IMR-90 (cell line): ENCODE measurements at regions not wholly inside any gene's neighbourhood (a gene's known extent, or its start where the extent isn't known, plus 50 kb on each side); places are given as distances from the start of the nearest gene placed in this dataset.
A peak's percentile ranks its signal among the peaks of the same experiment; 100 is the strongest.

Source experiments
- ATAC-seq: fragments of 200-7000 bp; cut with Tn5 transposase; 2 replicates; pipeline ENCODE4 v1.9.1; 2020; ENCODE audit warnings: low read depth, mild to moderate bottlenecking, moderate library complexity
- BruUV-seq: library from RNA; stranded (reverse); fragments of 400-500 nt; replicated peaks from 2 replicates; lab custom pipeline; 2021; lab: Mats Ljungman, UMichigan
- CTCF ChIA-PET: fragments of 300-600 bp; formaldehyde crosslinking; extraction: SDS; loops from one replicate; lab custom pipeline; 2021; ENCODE audit warnings: antibody characterized with exemption; lab: Yijun Ruan, JAX
- POLR2A ChIA-PET: fragments of 300-600 bp; sonication (Branson Sonifier 250); formaldehyde crosslinking; loops from one replicate; lab custom pipeline; 2022; ENCODE audit warnings: antibody characterized with exemption; ENCODE audit not compliant: unreplicated experiment; lab: Charles Lee
- DNase-seq: peaks from one replicate; pipeline ENCODE4 v3.0.0; 2013
- H2AFZ ChIP-seq: replicated peaks from 2 replicates; pipeline ENCODE3; 2013; ENCODE audit warnings: low read length, mild to moderate bottlenecking; ENCODE audit not compliant: poor library complexity
- H2AK5ac ChIP-seq: 2 replicates; pipeline ENCODE4 v1.6.1; 2013; ENCODE audit warnings: low read depth, low read length, inconsistent platforms
- H2AK9ac ChIP-seq: replicated peaks from 2 replicates; pipeline ENCODE3; 2013; ENCODE audit warnings: mild to moderate bottlenecking, low read depth, low read length, moderate library complexity; ENCODE audit not compliant: poor library complexity
- H2BK120ac ChIP-seq: 2 replicates; pipeline ENCODE4 v1.6.1; 2013; ENCODE audit warnings: low read depth, low read length, inconsistent platforms
- H2BK15ac ChIP-seq: 3 replicates; pipeline ENCODE4 v1.6.1; 2013; ENCODE audit warnings: low read depth, low read length, inconsistent platforms
- H2BK20ac ChIP-seq: 2 replicates; pipeline ENCODE4 v1.6.1; 2013; ENCODE audit warnings: low read depth, mild to moderate bottlenecking, inconsistent platforms, low read length, moderate library complexity
- H2BK5ac ChIP-seq: 2 replicates; pipeline ENCODE4 v1.6.1; 2013; ENCODE audit warnings: mild to moderate bottlenecking, low read depth, low read length, inconsistent platforms; ENCODE audit not compliant: poor library complexity, severe bottlenecking
- H3K14ac ChIP-seq: replicated peaks from 2 replicates; pipeline ENCODE4 v1.6.1; 2013; ENCODE audit warnings: low read depth, low read length, inconsistent platforms
- H3K18ac ChIP-seq: 2 replicates; pipeline ENCODE4 v1.6.1; 2013; ENCODE audit warnings: low read depth, low read length, control low read depth
- H3K23ac ChIP-seq: 2 replicates; pipeline ENCODE4 v1.6.1; 2013; ENCODE audit warnings: low read depth, low read length, inconsistent platforms
- H3K27ac ChIP-seq: 2 replicates; pipeline ENCODE4 v1.5.1; 2013; ENCODE audit warnings: mild to moderate bottlenecking, control low read depth, low read length; ENCODE audit not compliant: insufficient read depth
- H3K27me3 ChIP-seq: 2 replicates; pipeline ENCODE4 v1.6.1; 2013; ENCODE audit warnings: low read length; ENCODE audit not compliant: control insufficient read depth, insufficient read depth
- H3K36me3 ChIP-seq: 2 replicates; pipeline ENCODE4 v1.6.1; 2013; ENCODE audit warnings: low read length, mixed read lengths; ENCODE audit not compliant: control insufficient read depth, insufficient read depth
- H3K4ac ChIP-seq: 2 replicates; pipeline ENCODE4 v1.6.1; 2013; ENCODE audit warnings: low read depth, low read length, inconsistent platforms
- H3K4me1 ChIP-seq: 2 replicates; pipeline ENCODE4 v1.6.1; 2013; ENCODE audit warnings: low read length, mixed read lengths; ENCODE audit not compliant: control insufficient read depth, insufficient read depth
- H3K4me2 ChIP-seq: 2 replicates; pipeline ENCODE4 v1.6.1; 2013; ENCODE audit warnings: low read depth, mild to moderate bottlenecking, control low read depth, low read length, moderate library complexity
- H3K4me3 ChIP-seq: 2 replicates; pipeline ENCODE4 v1.5.1; 2013; ENCODE audit warnings: low read depth, mild to moderate bottlenecking, control low read depth, low read length, moderate library complexity; ENCODE audit not compliant: insufficient read depth
- H3K56ac ChIP-seq: 2 replicates; pipeline ENCODE4 v1.6.1; 2013; ENCODE audit warnings: low read length, inconsistent platforms; ENCODE audit not compliant: insufficient read depth; ENCODE audit errors: extremely low read depth
- H3K79me1 ChIP-seq, 2 experiments: 2 replicates each; pipeline ENCODE4 v1.6.1; 2013; ENCODE audit warnings: low read length in 2 of 2, inconsistent platforms in 1 of 2, low read depth in 1 of 2
- H3K9ac ChIP-seq: 2 replicates; pipeline ENCODE4 v1.6.1; 2013; ENCODE audit warnings: low read depth, low read length, control low read depth
- H3K9me1 ChIP-seq: 2 replicates; pipeline ENCODE4 v1.6.1; 2013; ENCODE audit warnings: low read length, inconsistent platforms; ENCODE audit not compliant: insufficient read depth
- H3K9me3 ChIP-seq: 2 replicates; pipeline ENCODE4 v1.6.1; 2013; ENCODE audit warnings: low read length; ENCODE audit not compliant: control insufficient read depth, insufficient read depth
- H4K20me1 ChIP-seq: 2 replicates; pipeline ENCODE4 v1.6.1; 2013; ENCODE audit warnings: low read length, inconsistent platforms; ENCODE audit not compliant: insufficient read depth
- H4K5ac ChIP-seq: 2 replicates; pipeline ENCODE4 v1.6.1; 2013; ENCODE audit warnings: mild to moderate bottlenecking, low read depth, low read length, control low read depth
- H4K8ac ChIP-seq, 2 experiments: 2 replicates each; pipeline ENCODE4 v1.6.1; 2013; ENCODE audit warnings: low read depth in 2 of 2, low read length in 2 of 2, control low read depth in 1 of 2, inconsistent platforms in 1 of 2
- H4K91ac ChIP-seq: 2 replicates; pipeline ENCODE4 v1.6.1; 2013; ENCODE audit warnings: low read depth, low read length, inconsistent platforms; ENCODE audit not compliant: insufficient read depth
- MAFK ChIP-seq: IDR thresholded peaks from 2 replicates; pipeline ENCODE4 v1.6.1; 2012; ENCODE audit warnings: low read depth, low read length, improper control_type of control experiment
- MAZ ChIP-seq: IDR thresholded peaks from 2 replicates; pipeline ENCODE4 v1.6.1; 2012; ENCODE audit warnings: low read depth, mild to moderate bottlenecking, low read length, improper control_type of control experiment, moderate library complexity, borderline replicate concordance
- RCOR1 ChIP-seq: IDR thresholded peaks from 2 replicates; pipeline ENCODE4 v1.6.1; 2012; ENCODE audit warnings: mild to moderate bottlenecking, low read length, improper control_type of control experiment; ENCODE audit not compliant: insufficient replicate concordance
- WGBS, 2 experiments: methylation state at CpG; one replicate each; pipeline versions ENCODE4 v1.1.5 to v1.1.7; 2013; ENCODE audit warnings: missing lambda C conversion rate in 2 of 2; ENCODE audit not compliant: insufficient read length in 1 of 2; ENCODE audit errors: extremely low coverage in 2 of 2; 5-methylcytosine and 5-hydroxymethylcytosine counted together
- dilution Hi-C: fragments of 300-500 bp; cut with HindIII; formaldehyde crosslinking; loops from one replicate; pipeline ENCODE4 v1.14.3; 2018; ENCODE audit warnings: low sequenced_read_pairs; ENCODE audit not compliant: unreplicated experiment
- in situ Hi-C: fragments of 300-500 bp; cut with MboI; formaldehyde crosslinking; loops from 3 replicates; pipeline ENCODE4 v1.14.3; 2019; ENCODE audit warnings: low sequenced_read_pairs, inconsistent platforms, mixed read lengths
- intact Hi-C: fragments of 100-400 bp; cut with micrococcal nuclease; formaldehyde crosslinking; loops from 2 replicates; pipeline ENCODE4 v1.10.0; 2022
- TF ChIP-seq, protein P1 (sequence below): fragments of 150-350 bp; IDR thresholded peaks from 2 replicates; pipeline ENCODE4 v1.6.1; 2017; ENCODE audit warnings: mild to moderate bottlenecking, antibody characterized with exemption, low read length, low read depth

- ChIA-PET POLR2A (no interaction called here), CTCF (no interaction called here)
- no peak overlapping the region for H2BK15ac ChIP-seq
- no peak overlapping the region for H3K4me3 ChIP-seq
- no peak overlapping the region for H3K14ac ChIP-seq
- no peak for TF ChIP-seq MAZ
- TF ChIP-seq RCOR1, result no peak
- TF ChIP-seq, protein P1, sequence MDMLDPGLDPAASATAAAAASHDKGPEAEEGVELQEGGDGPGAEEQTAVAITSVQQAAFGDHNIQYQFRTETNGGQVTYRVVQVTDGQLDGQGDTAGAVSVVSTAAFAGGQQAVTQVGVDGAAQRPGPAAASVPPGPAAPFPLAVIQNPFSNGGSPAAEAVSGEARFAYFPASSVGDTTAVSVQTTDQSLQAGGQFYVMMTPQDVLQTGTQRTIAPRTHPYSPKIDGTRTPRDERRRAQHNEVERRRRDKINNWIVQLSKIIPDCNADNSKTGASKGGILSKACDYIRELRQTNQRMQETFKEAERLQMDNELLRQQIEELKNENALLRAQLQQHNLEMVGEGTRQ, result no peak
- TF ChIP-seq MAFK, result no peak
- dilution Hi-C loops, result no loop called here
- no peak overlapping the region for H2AK5ac ChIP-seq
- peak overlapping the region; percentile 4; the same call in 1 of the 2 replicates for H3K4ac ChIP-seq
- H3K4me1 ChIP-seq, result no peaks in the 10 kb centered on the region
- H4K8ac ChIP-seq, result no peak overlapping the region
- no peak overlapping the region for H3K4me2 ChIP-seq
- H3K9me1 ChIP-seq, result 0 out of 2 replicates have a peak, but pooled peaks cover 4% of the 10 kb centered on the region
- H4K91ac ChIP-seq, result no peak overlapping the region
- no peaks in the 10 kb centered on the region for H3K9me3 ChIP-seq
- H2AFZ ChIP-seq, result peak overlapping the region; percentile 33
- no peak overlapping the region for H2BK5ac ChIP-seq
- no TSS peak for BruUV-seq
- no peak overlapping the region for H3K27ac ChIP-seq
- in situ Hi-C loops, result no loop called here
- no peak overlapping the region for H4K5ac ChIP-seq
- DNase-seq, result no peak
- no CpG with 5 or more reads among the region's 1 CpG for WGBS, 2 experiments
- no peaks in the 10 kb centered on the region for H3K79me1 ChIP-seq
- no peak overlapping the region for H2AK9ac ChIP-seq
- H3K9ac ChIP-seq, result no peak overlapping the region
- no peak overlapping the region for H2BK120ac ChIP-seq
- no peaks in the 10 kb centered on the region for H3K27me3 ChIP-seq
- ATAC-seq, result no peak
- H3K56ac ChIP-seq, result no peak overlapping the region
- no peak overlapping the region for H3K18ac ChIP-seq
- H2BK20ac ChIP-seq, result peak overlapping the region; percentile 44; the same call in 1 of the 2 replicates
- H4K20me1 ChIP-seq, result no peaks in the 10 kb centered on the region
- no peaks in the 10 kb centered on the region for H3K36me3 ChIP-seq
- intact Hi-C loops, result no loop called here
- no peak overlapping the region for H3K23ac ChIP-seq
Observed at GRCh38 chr10:4587466-4587865, 238.5 kb upstream of the AKR1E2 start.
